ENCODE measurements at regions not wholly inside any gene's neighbourhood (a gene's known extent, or its start where the extent isn't known, plus 50 kb on each side); places are given as distances from the start of the nearest gene placed in this dataset.

GRCh38 chr18:66674286-66674685 lies 70.4 kb upstream of the CDH19 start:
- peak overlapping the region in 2 of 3 experiments; percentile 61 to 83; a peak in 4 of 7 replicates for H3K27ac Mint-ChIP-seq
- no peaks in the 10 kb centered on the region for H3K27me3 ChIP-seq (ENCODE audit: insufficient read depth, low read length)
- no peak overlapping the region for H3K4me2 ChIP-seq (ENCODE audit: insufficient read depth, insufficient read length, low read length)
- no peak overlapping the region for H3K14ac ChIP-seq (ENCODE audit: insufficient read depth, low read length)
- H3K9ac ChIP-seq (ENCODE audit: extremely low read depth, insufficient read length, low read length), result no peak overlapping the region
- no peak overlapping the region for H3K56ac ChIP-seq (ENCODE audit: insufficient read length, low read depth, low read length)
- H3K9me3 ChIP-seq (ENCODE audit: control insufficient read depth, low read depth, low read length), result peaks cover 8% of the 10 kb centered on the region
- TF ChIP-seq, protein P1, sequence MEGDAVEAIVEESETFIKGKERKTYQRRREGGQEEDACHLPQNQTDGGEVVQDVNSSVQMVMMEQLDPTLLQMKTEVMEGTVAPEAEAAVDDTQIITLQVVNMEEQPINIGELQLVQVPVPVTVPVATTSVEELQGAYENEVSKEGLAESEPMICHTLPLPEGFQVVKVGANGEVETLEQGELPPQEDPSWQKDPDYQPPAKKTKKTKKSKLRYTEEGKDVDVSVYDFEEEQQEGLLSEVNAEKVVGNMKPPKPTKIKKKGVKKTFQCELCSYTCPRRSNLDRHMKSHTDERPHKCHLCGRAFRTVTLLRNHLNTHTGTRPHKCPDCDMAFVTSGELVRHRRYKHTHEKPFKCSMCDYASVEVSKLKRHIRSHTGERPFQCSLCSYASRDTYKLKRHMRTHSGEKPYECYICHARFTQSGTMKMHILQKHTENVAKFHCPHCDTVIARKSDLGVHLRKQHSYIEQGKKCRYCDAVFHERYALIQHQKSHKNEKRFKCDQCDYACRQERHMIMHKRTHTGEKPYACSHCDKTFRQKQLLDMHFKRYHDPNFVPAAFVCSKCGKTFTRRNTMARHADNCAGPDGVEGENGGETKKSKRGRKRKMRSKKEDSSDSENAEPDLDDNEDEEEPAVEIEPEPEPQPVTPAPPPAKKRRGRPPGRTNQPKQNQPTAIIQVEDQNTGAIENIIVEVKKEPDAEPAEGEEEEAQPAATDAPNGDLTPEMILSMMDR (conservative IDR thresholded peaks at IDR 0.05), result no peak
- no peak overlapping the region for H2AFZ ChIP-seq (ENCODE audit: low read length)
- no peak overlapping the region for H3K18ac ChIP-seq (ENCODE audit: insufficient read length, low read depth, low read length)
- H3K79me1 ChIP-seq (ENCODE audit: insufficient read depth, low read depth, low read length, poor library complexity, severe bottlenecking), result no peaks in the 10 kb centered on the region
- peaks cover 12 to 20% (median 15%) of the 10 kb centered on the region in 3 experiments for H3K36me3 Mint-ChIP-seq (ENCODE audit: insufficient read depth in 1 of 3, low read depth in 3 of 3)
- H3K27me3 Mint-ChIP-seq (ENCODE audit: low read depth), result no peaks in the 10 kb centered on the region; the same call in 1 of the 2 replicates
- no peaks in the 10 kb centered on the region; the same call in 1 of the 2 replicates for H3K4me1 ChIP-seq (ENCODE audit: insufficient read depth, low read length)
- no peak overlapping the region for H2AK5ac ChIP-seq (ENCODE audit: insufficient read length, low read length)
- no peak overlapping the region for H2BK120ac ChIP-seq (ENCODE audit: low read depth, low read length, poor library complexity, severe bottlenecking)
- H2BK12ac ChIP-seq (ENCODE audit: insufficient read length, low read depth, low read length), result no peak overlapping the region
- H4K20me1 ChIP-seq (ENCODE audit: control insufficient read depth, insufficient read depth, insufficient read length), result no peaks in the 10 kb centered on the region
- H4K91ac ChIP-seq (ENCODE audit: insufficient read length, low read depth, low read length), result no peak overlapping the region
- no peak overlapping the region for H3K27ac ChIP-seq (ENCODE audit: insufficient read length, low read depth, low read length)
- peaks cover 37 to 45% of the 10 kb centered on the region in 2 experiments for H3K4me1 Mint-ChIP-seq
- no peaks in the 10 kb centered on the region for H3K79me2 ChIP-seq (ENCODE audit: insufficient read depth, low read length)
- H2BK5ac ChIP-seq (ENCODE audit: insufficient read length, low read length), result no peak overlapping the region
- no CpG with 5 or more reads among the region's 2 CpGs for WGBS (ENCODE audit: extremely low coverage, insufficient read length, low lambda C conversion rate)
- H3T11ph ChIP-seq (ENCODE audit: low read length), result no peak overlapping the region
- H3K4ac ChIP-seq (ENCODE audit: low read depth, low read length), result no peak overlapping the region
- H3K4me3 Mint-ChIP-seq, result no peak overlapping the region
- no peak overlapping the region for H3K23ac ChIP-seq (ENCODE audit: insufficient read length, low read depth, low read length)
- no peak for DNase-seq
- H2BK15ac ChIP-seq (ENCODE audit: low read depth, low read length), result no peak overlapping the region
- H4K5ac ChIP-seq (ENCODE audit: insufficient read length, low read depth, low read length), result no peak overlapping the region
- H2BK20ac ChIP-seq (ENCODE audit: low read depth, low read length, poor library complexity, severe bottlenecking), result no peak overlapping the region
- peaks cover 15 to 19% of the 10 kb centered on the region in 2 experiments for H3K9me3 Mint-ChIP-seq
- no peaks in the 10 kb centered on the region for H3K23me2 ChIP-seq (ENCODE audit: insufficient read length, low read depth, low read length, poor library complexity, severe bottlenecking)
- no peak overlapping the region for H4K8ac ChIP-seq (replicated peaks; ENCODE audit: insufficient read length, low read depth, low read length)
